HepG2 (cell line): ENCODE measurements at regions not wholly inside any gene's neighbourhood (a gene's known extent, or its start where the extent isn't known, plus 50 kb on each side); places are given as distances from the start of the nearest gene placed in this dataset.

Source experiments
- ATAC-seq: fragments of 200-7000 bp; cut with Tn5 transposase; 3 replicates; pipeline ENCODE4 v1.9.1; 2020; ENCODE audit warnings: mild to moderate bottlenecking, moderate library complexity
- BruUV-seq: library from RNA; stranded (reverse); fragments of 400-500 nt; replicated peaks from 2 replicates; lab custom pipeline; 2021; lab: Mats Ljungman, UMichigan
- CTCF ChIA-PET: fragments of 300-600 bp; formaldehyde crosslinking; extraction: SDS; loops from one replicate; lab custom pipeline; 2021; ENCODE audit warnings: low total read pairs, inconsistent platforms, low intra/inter-chr PET ratio; lab: Yijun Ruan, JAX
- POLR2A ChIA-PET: fragments of 350-600 bp; sonication (Branson Sonifier 250); formaldehyde crosslinking; loops from one replicate; lab custom pipeline; 2020; ENCODE audit warnings: antibody characterized with exemption, inconsistent platforms; lab: Yijun Ruan, JAX
- DNase-seq: peaks from one replicate; pipeline ENCODE4 v3.0.0-alpha.2; 2015; ENCODE audit warnings: low spot score
- FAIRE-seq: peaks from 3 replicates; lab custom pipeline; 2011; peaks lifted over from hg19 to GRCh38; lab: Jason Lieb, UNC
- H2AFZ ChIP-seq: one replicate; pipeline ENCODE4 v1.6.1; 2011; ENCODE audit warnings: low read length, inconsistent platforms
- H3K27ac ChIP-seq: fragments of 300-600 bp; 3 replicates; pipeline ENCODE4 v1.8.0; 2011; ENCODE audit warnings: mixed run types, mild to moderate bottlenecking, mixed read lengths, low read length, inconsistent platforms; ENCODE audit not compliant: insufficient read depth; ENCODE audit errors: extremely low read length
- H3K27me3 ChIP-seq, 2 experiments: fragments of 200-600 bp in 1 of 2; 2 replicates in 1 of 2; 3 replicates in 1 of 2; pipeline versions ENCODE4 v1.6.0 to v1.8.0; 2011; ENCODE audit warnings: low read length in 2 of 2, mild to moderate bottlenecking in 2 of 2, moderate library complexity in 2 of 2, inconsistent platforms in 1 of 2; ENCODE audit not compliant: insufficient read depth in 2 of 2, control insufficient read depth in 1 of 2
- H3K36me3 ChIP-seq, 2 experiments: fragments of 200-600 bp in 1 of 2; replicated peaks in 1 of 2; 2 replicates in 1 of 2; 3 replicates in 1 of 2; pipeline versions ENCODE4 v1.5.1 to v1.8.0; 2011; ENCODE audit warnings: low read length in 2 of 2, inconsistent platforms in 1 of 2; ENCODE audit not compliant: insufficient read depth in 2 of 2, control insufficient read depth in 1 of 2
- H3K4me1 ChIP-seq: 2 replicates; pipeline ENCODE4 v1.5.1; 2012; ENCODE audit warnings: low read length, inconsistent platforms; ENCODE audit not compliant: insufficient read depth
- H3K4me2 ChIP-seq: 2 replicates; pipeline ENCODE4 v1.6.0; 2011; ENCODE audit warnings: low read depth, low read length, inconsistent platforms
- H3K4me3 ChIP-seq, 3 experiments: fragments of 200-600 bp in 1 of 3; sonication (generic), shearing (Covaris generic) in 1 of 3; replicated peaks in 1 of 3; 2 replicates each; pipeline ENCODE4 v1.5.1; 2011 to 2016; ENCODE audit warnings: low read length in 3 of 3, inconsistent platforms in 2 of 3, low read depth in 2 of 3, mild to moderate bottlenecking in 2 of 3, control low read depth in 1 of 3, mixed read lengths in 1 of 3; ENCODE audit not compliant: insufficient read depth in 1 of 3
- H3K79me2 ChIP-seq: one replicate; pipeline ENCODE4 v1.6.1; 2011; ENCODE audit warnings: low read length, inconsistent platforms; ENCODE audit not compliant: insufficient read depth
- H3K9ac ChIP-seq: 2 replicates; pipeline ENCODE4 v1.6.0; 2011; ENCODE audit warnings: mild to moderate bottlenecking, low read depth, low read length, inconsistent platforms; ENCODE audit not compliant: insufficient read depth
- H3K9me3 ChIP-seq: 2 replicates; pipeline ENCODE4 v1.5.1; 2012; ENCODE audit warnings: mild to moderate bottlenecking, low read length
- H4K20me1 ChIP-seq: 2 replicates; pipeline ENCODE4 v1.6.0; 2011; ENCODE audit warnings: inconsistent platforms, mild to moderate bottlenecking, low read length, moderate library complexity; ENCODE audit not compliant: insufficient read depth
- BHLHE40 ChIP-seq: IDR thresholded peaks from 2 replicates; pipeline ENCODE4 v1.6.1; 2011; ENCODE audit warnings: low read length, improper control_type of control experiment
- FOXA3 ChIP-seq: IDR thresholded peaks from 2 replicates; pipeline ENCODE4 v1.6.1; 2016; ENCODE audit warnings: missing genetic modification reagents, missing compliant biosample characterization
- ISL2 ChIP-seq: sonication (generic); formaldehyde crosslinking; IDR thresholded peaks from 2 replicates; pipeline ENCODE4 v1.5.0; 2020; ENCODE audit warnings: missing genetic modification reagents
- NR2F2 ChIP-seq: IDR thresholded peaks from 2 replicates; pipeline ENCODE4 v1.6.1; 2012; ENCODE audit warnings: low read depth, inconsistent platforms, borderline replicate concordance
- PHF20 ChIP-seq: sonication (generic); formaldehyde crosslinking; IDR thresholded peaks from 2 replicates; pipeline ENCODE4 v1.5.0; 2020; ENCODE audit warnings: mild to moderate bottlenecking, missing genetic modification reagents
- ZNF549 ChIP-seq: sonication (generic); formaldehyde crosslinking; IDR thresholded peaks from 2 replicates; pipeline ENCODE4 v1.5.0; 2020; ENCODE audit warnings: missing genetic modification reagents
- WGBS: methylation state at CpG from one replicate; pipeline ENCODE4 v1.1.6; 2017; ENCODE audit warnings: low lambda C conversion rate; 5-methylcytosine and 5-hydroxymethylcytosine counted together
- in situ Hi-C: cut with HindIII; loops from 2 replicates; pipeline ENCODE4 v1.10.0; 2017; ENCODE audit warnings: low pct_unique_long_range_greater_than_20kb; ENCODE audit not compliant: extremely low pct_ligation_motif_present
- intact Hi-C: fragments of 100-400 bp; cut with micrococcal nuclease; formaldehyde crosslinking; loops from one replicate; pipeline ENCODE4 v1.10.0; 2022; ENCODE audit not compliant: unreplicated experiment
- TF ChIP-seq, protein P1 (sequence below): sonication (generic); formaldehyde crosslinking; IDR thresholded peaks from 2 replicates; pipeline ENCODE4 v1.4.0; 2020; ENCODE audit warnings: mild to moderate bottlenecking, missing genetic modification reagents

GRCh38 chr5:91521334-91521733 lies 138.2 kb upstream of the ARRDC3 start:
- Histone ChIP-seq H3K79me2 (no peaks in the 10 kb centered on the region), H3K27ac (no peak overlapping the region)
- no peak for DNase-seq
- in situ Hi-C loops: no loop called here
- TF ChIP-seq FOXA3 (CRISPR knock-in tag): no peak
- TF ChIP-seq ISL2 (CRISPR knock-in tag): no peak
- no peak for TF ChIP-seq BHLHE40
- TF ChIP-seq PHF20 (CRISPR knock-in tag): no peak
- TF ChIP-seq, protein P1, sequence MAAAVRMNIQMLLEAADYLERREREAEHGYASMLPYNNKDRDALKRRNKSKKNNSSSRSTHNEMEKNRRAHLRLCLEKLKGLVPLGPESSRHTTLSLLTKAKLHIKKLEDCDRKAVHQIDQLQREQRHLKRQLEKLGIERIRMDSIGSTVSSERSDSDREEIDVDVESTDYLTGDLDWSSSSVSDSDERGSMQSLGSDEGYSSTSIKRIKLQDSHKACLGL (CRISPR knock-in tag): no peak
- no peak for TF ChIP-seq NR2F2
- TF ChIP-seq, all 625 proteins: peak for 0
- WGBS: 0% methylated on average over 1 of the region's 1 CpG
- Histone ChIP-seq H4K20me1 (no peaks in the 10 kb centered on the region), H3K9ac (no peak overlapping the region), H3K36me3 (no peaks in the 10 kb centered on the region), H3K27me3 (no peaks in the 10 kb centered on the region), H3K4me1 (no peaks in the 10 kb centered on the region), H2AFZ (no peak overlapping the region), H3K4me2 (no peak overlapping the region), H3K4me3 (no peak overlapping the region), H3K9me3 (no peaks in the 10 kb centered on the region)
- BruUV-seq: no TSS peak
- intact Hi-C loops: no loop called here
- FAIRE-seq: no peak
- POLR2A ChIA-PET: no interaction called here
- no peak for ATAC-seq
- CTCF ChIA-PET: no interaction called here

- ATAC-seq (no peak), FAIRE-seq (no peak)
- no TSS peak for BruUV-seq
These were observed 131.3 kb upstream of the ARRDC3 start for GRCh38 chr5:91514400-91514799.

More at GRCh38 chr5:91514400-91514799, 131.3 kb upstream of the ARRDC3 start:
- Histone ChIP-seq H4K20me1 (no peaks in the 10 kb centered on the region), H3K9me3 (no peaks in the 10 kb centered on the region), H3K27me3 (no peaks in the 10 kb centered on the region; a peak in 1 of 5 replicates), H3K4me3 (no peak overlapping the region), H3K4me2 (no peak overlapping the region), H3K4me1 (no peaks in the 10 kb centered on the region), H3K36me3 (no peaks in the 10 kb centered on the region), H3K79me2 (no peaks in the 10 kb centered on the region), H2AFZ (no peak overlapping the region)
- POLR2A ChIA-PET: no interaction called here
- intact Hi-C loops: no loop called here
- in situ Hi-C loops: no loop called here
- 0% methylated on average over 4 of the region's 4 CpGs for WGBS
- no peak for TF ChIP-seq ZNF549 (CRISPR knock-in tag)
- TF ChIP-seq, all 625 proteins: peak for 0
- CTCF ChIA-PET: no interaction called here
- DNase-seq: no peak
- Histone ChIP-seq H3K9ac (no peak overlapping the region), H3K27ac (no peak overlapping the region)
